GM18498 (cell line): ENCODE measurements at regions not wholly inside any gene's neighbourhood (a gene's known extent, or its start where the extent isn't known, plus 50 kb on each side); places are given as distances from the start of the nearest gene placed in this dataset.
"Not testable (repeated sequence)": the region's sequence is repeated elsewhere in the genome, so short reads cannot be mapped to it uniquely, and the experiment has no call there.

Experiments used
- ATAC-seq: cut with Tn5 transposase; IDR thresholded peaks from one replicate; pipeline ENCODE4 v1.9.1; 2021; ENCODE audit warnings: mild to moderate bottlenecking, moderate library complexity; ENCODE audit not compliant: unreplicated experiment

DNA sequence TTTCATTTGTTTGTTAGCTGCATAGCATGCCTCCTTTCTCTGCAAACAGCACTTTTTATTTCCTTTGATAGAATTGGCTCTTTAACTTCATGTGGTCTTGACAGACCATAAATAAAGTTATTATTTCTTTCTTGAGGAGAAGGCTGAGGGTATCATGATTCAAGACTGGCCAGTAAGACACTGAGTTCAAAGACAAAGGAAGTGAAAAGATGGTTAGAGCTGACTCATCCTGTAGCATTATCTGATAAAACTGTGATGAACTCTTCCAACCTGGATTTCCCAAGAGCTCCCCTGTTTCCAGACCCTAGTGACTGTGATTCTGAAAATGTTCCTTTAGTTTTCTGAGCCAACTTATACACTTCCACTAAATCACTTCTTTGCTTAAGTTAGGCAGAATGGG is 179.3 kb upstream of the FAT3 start:
- ATAC-seq: no peak

DNA sequence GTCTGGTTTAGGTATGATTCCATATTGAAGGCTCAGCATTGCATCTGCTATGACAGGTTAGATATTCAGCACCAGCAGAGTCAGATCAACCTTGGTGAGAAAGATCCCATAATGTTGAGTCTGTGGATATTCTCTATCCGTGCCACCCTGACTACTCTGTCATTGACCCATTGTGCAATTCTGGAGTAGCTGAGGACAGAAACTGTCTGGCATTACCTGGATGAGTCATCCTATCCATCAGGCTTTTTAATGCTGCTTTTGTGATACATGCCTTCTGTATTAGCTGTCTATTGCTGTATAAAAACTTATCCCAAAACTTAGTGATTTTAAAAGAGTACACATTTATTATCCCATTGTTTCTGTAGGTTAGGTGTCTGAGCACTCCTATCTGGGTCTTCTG is 189.1 kb upstream of the FAT3 start:
- no peak for ATAC-seq

DNA sequence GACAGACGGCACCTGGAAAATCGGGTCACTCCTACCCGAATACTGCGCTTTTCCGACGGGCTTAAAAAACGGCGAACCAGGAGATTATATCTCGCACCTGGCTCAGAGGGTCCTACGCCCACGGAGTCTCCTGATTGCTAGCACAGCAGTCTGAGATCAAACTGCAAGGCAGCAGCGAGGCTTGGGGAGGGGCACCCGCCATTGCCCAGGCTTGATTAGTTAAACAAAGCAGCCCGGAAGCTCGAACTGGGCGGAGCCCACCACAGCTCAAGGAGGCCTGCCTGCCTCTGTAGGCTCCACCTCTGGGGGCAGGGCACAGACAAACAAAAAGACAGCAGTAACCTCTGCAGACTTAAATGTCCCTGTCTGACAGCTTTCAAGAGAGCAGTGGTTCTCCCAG is 197.5 kb upstream of the FAT3 start:
- not testable (repeated sequence) for ATAC-seq

GRCh38 chr11:92026664-92027063 is 198.0 kb upstream of the FAT3 start:
- no peak for ATAC-seq

GRCh38 chr11:92024788-92025187 is 199.8 kb upstream of the FAT3 start:
- no peak for ATAC-seq

DNA sequence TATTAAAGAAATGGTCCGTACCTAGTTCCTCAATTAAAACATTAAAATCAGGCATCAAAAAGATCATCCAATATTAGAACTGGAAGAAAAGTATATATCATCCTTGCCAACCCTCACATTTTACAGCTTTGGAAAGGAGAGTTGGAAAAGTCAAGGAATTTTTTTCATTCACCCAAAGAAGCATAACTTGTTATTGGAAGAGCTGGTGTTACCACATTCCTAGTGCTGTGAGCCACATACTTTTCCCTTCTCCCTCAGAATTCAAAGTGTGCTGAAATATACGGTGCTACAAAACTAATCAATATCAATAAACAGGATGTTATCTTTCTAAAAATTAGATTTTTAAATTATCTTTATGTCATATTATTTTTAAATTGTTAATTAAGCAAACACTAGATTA is 202.1 kb upstream of the FAT3 start:
- ATAC-seq: no peak

DNA sequence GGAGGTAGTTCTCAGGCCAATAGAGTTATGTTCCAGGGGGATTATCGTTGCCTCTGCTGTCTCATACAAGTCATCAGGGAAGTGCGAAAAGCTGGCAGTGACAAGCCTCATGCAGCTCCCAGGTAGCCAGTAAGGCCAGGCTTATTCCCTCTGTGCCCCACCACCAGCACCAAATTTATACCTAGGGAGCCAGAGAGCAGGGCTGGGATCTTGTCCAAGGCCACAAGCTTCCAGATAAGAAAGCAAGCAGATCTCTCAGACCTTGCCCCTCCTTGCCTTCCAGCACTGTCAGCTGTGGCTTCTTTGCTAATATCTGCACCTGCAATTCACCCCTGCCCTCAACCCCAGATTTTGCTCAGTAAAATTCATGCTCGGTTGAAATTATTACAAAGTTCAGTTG is 206.3 kb upstream of the FAT3 start:
- ATAC-seq: no peak

GRCh38 chr11:92008249-92008648 is 216.4 kb upstream of the FAT3 start:
- no peak for ATAC-seq

GRCh38 chr11:92002568-92002967 is 222.1 kb upstream of the FAT3 start:
- no peak for ATAC-seq

GRCh38 chr11:91998481-91998880 is 226.1 kb upstream of the FAT3 start:
- ATAC-seq: no peak

- ATAC-seq: no peak
These were observed 227.4 kb upstream of the FAT3 start for GRCh38 chr11:91997226-91997625.

GRCh38 chr11:91996526-91996925 is 228.1 kb upstream of the FAT3 start:
- ATAC-seq: no peak

GRCh38 chr11:91988443-91988842 is 236.2 kb upstream of the FAT3 start:
- not testable (repeated sequence) for ATAC-seq

DNA sequence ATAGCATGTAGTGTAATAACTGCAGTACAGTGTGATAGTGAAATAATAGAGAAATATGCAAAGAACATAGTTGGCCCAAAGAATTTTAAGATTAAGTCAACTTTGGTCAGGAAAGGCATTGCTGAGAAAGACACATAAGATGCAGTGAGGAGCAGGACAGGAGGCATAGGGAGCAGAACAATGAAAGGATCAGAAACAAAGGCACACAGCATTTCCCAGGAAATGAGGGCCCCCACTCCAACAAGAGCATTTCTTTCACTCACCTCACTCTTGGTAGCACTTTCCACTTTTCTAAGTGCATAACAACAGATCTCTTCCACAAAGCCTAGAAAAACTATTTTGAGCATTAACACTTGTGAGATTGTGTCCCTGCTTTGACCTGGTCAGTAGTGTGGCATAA is 238.4 kb upstream of the FAT3 start:
- no peak for ATAC-seq

DNA sequence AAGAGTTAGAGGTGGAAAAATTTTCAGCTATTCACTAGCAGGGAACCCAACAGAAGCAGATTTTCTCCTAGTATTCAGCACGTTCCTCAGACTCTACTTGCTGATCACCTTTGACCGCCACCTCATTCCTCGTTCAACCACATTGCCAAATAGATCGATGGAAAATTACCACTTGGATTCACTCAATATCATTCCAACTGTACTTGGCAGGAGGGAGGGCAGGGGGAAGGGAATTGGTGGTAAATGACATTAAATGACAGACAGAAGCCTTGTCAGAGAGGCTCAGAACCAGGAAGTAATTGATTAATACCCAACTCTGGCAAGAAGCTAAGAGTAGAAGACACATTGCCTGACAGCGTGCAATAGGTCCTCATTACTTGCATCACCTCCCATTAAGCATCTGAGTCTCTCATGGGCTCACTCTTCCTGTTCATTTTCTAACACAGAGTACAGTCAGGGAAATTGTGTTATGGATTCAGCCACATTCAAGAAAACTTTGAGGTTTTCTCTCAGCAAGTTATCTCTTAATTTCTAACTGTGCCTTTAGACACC is 240.5 kb upstream of the FAT3 start:
- no peak for ATAC-seq

- no peak for ATAC-seq
These were observed 242.6 kb upstream of the FAT3 start for GRCh38 chr11:91981995-91982394.

GRCh38 chr11:91979775-91980174 is 244.8 kb upstream of the FAT3 start:
- no peak for ATAC-seq

GRCh38 chr11:91978747-91979146 is 245.9 kb upstream of the FAT3 start:
- no peak for ATAC-seq

- no peak for ATAC-seq
These were observed 251.9 kb upstream of the FAT3 start for GRCh38 chr11:91972665-91973266.

DNA sequence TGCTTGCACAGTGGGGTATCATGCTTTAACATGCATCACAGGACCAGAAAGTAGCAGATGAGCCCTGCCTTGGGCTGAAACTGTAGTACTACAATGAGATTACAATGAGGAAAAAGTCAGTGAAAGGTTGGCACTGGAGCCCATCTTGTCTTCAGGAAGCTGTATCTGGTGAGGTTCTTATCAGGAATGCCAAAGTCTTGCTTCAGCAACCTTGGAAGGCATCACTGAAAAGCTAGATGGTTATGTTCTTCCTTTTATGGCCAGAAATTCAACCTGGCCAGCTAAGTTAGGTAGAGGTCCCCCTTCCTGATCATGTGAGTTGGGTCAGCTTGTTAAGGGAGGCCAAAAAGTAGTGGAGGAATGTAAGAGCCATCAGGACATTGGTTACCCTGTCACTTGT is 254.0 kb upstream of the FAT3 start:
- ATAC-seq: no peak

GRCh38 chr11:91969486-91969885 is 255.1 kb upstream of the FAT3 start:
- ATAC-seq: no peak

GRCh38 chr11:91967691-91968045 is 256.9 kb upstream of the FAT3 start:
- no peak for ATAC-seq

GRCh38 chr11:91967026-91967690 is 257.5 kb upstream of the FAT3 start:
- no peak for ATAC-seq
